ENCODE measurements at regions not wholly inside any gene's neighbourhood (a gene's known extent, or its start where the extent isn't known, plus 50 kb on each side); places are given as distances from the start of the nearest gene placed in this dataset.

DNA sequence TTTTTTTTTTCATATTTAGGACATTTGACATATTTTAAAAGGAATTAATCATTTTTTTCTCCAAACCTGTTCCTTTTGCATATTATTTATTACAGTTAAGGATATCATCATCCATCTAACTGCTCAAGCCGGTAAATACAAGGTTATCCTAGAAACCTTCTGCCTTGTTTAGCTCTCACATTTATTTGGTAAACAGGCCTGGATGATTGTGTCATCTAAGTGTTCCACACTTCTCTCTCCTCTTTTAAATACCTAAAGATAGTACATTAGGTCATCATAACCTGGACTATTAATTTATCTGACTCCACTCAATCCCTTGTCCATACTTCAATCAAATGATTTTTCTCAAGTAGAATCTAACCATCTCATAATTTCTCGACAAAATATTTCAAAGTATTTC, 511.7 kb upstream of the KLHL1 start:
- TF ChIP-seq, protein P1, sequence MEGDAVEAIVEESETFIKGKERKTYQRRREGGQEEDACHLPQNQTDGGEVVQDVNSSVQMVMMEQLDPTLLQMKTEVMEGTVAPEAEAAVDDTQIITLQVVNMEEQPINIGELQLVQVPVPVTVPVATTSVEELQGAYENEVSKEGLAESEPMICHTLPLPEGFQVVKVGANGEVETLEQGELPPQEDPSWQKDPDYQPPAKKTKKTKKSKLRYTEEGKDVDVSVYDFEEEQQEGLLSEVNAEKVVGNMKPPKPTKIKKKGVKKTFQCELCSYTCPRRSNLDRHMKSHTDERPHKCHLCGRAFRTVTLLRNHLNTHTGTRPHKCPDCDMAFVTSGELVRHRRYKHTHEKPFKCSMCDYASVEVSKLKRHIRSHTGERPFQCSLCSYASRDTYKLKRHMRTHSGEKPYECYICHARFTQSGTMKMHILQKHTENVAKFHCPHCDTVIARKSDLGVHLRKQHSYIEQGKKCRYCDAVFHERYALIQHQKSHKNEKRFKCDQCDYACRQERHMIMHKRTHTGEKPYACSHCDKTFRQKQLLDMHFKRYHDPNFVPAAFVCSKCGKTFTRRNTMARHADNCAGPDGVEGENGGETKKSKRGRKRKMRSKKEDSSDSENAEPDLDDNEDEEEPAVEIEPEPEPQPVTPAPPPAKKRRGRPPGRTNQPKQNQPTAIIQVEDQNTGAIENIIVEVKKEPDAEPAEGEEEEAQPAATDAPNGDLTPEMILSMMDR (IDR thresholded peaks at IDR 0.05; ENCODE audit: low read depth, low read length): no peak
- no peak for TF ChIP-seq EZH2phosphoT487 (IDR thresholded peaks at IDR 0.05; ENCODE audit: low read depth)

Measured in OCI-LY3 (cell line).